GM10266 (cell line): ENCODE measurements at regions not wholly inside any gene's neighbourhood (a gene's known extent, or its start where the extent isn't known, plus 50 kb on each side); places are given as distances from the start of the nearest gene placed in this dataset.

Experiments used
- DNase-seq: peaks from one replicate; pipeline ENCODE4 v3.0.0; 2012; ENCODE audit errors: extremely low spot score
- CTCF ChIP-seq: IDR thresholded peaks from 2 replicates; pipeline ENCODE4 v1.5.1; 2012; ENCODE audit warnings: mild to moderate bottlenecking, low read depth; ENCODE audit not compliant: control insufficient read depth, insufficient read depth; ENCODE audit errors: missing control alignments

- no peak for TF ChIP-seq CTCF
- no peak for DNase-seq
Measured at GRCh38 chr7:132672200-132672990, 96.1 kb upstream of the PLXNA4 start.

DNA sequence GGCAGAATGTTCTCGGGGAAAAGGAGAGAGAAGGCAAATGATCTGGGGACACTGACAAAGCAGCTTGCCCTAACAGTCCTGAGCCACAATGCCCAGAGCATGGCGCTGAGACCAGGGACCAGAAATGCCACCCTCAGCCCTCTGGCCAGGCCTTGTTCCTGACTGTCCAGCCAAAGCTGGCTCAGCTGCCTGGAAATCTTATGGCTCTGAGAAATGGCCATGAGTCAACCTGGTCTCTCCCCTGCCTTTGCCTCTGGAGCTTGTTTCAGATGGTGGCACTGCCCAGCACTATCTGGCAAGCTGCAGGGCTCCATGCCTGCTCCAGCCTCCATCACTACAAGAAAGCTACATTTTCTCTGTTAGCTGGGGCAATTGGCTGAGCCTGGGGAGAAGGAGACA lies 90.5 kb upstream of the PLXNA4 start:
- no peak for TF ChIP-seq CTCF
- no peak for DNase-seq

- no peak for DNase-seq
- no peak for TF ChIP-seq CTCF
Measured at GRCh38 chr7:132666071-132666773, 90.0 kb upstream of the PLXNA4 start.

DNA sequence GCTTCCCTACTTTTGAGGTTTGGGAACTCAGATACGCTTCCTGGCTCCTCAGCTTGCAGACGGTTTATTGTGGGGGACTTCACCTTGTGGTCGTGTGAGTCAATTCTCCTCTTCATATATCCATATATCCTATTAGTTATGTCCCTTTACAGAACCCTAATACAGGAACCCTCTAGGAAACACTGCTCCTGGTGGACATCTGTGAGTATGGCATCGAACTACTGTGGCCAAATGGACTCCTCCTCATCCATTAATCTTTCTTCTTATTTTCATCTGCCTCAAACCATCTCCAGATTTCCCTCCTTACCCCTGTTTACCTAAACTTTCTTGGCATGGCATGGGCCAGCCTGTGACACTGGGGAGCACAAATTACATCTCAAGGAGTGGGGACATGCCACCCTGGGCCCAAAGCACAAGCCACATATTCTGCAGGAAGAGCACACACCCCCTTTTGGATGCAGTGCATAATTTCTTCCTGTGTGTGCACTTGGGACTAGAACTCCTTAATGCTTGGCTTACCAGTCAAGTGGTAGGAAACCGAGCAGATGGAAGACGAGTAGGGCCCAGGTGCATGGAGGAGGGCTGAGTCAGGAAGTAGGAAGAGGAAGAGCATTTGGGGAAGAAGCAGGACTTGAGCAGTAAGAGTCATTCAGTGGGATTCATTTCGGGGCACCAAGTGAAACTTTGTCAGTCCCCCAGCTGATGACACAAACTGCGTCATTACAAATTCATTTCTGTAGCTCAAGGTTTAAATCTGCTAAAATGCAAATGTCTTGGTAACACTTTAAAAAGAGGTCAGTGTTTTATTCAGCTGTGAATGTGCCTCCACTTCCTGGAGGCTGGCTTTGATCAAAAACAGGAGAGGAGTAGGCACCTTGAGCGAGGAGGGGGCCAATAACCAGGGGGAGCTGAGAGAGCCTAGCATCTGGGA lies 80.8 kb upstream of the PLXNA4 start:
- peak; percentile 27 for TF ChIP-seq CTCF
- peak; percentile 18 for DNase-seq

DNA sequence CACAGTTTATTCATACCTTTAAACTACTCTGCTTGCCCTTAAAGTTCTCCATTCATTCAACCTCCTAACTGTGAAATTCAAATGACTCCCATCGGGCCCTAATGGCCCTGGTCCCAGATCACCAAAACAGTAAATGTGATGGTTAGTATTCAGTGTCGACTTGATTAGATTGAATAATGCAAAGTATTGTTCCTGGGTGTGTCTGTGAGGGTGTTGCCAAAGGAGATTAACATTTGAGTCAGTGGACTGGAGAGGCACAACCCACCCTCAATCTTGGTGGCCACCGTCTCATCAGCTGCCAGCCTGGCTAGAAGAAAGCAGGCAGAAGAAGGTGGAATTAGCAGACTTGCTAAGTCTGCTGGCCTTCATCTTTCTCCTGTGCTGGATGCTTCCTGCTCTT lies 80.1 kb upstream of the PLXNA4 start:
- no peak for DNase-seq
- TF ChIP-seq CTCF, result no peak

DNA sequence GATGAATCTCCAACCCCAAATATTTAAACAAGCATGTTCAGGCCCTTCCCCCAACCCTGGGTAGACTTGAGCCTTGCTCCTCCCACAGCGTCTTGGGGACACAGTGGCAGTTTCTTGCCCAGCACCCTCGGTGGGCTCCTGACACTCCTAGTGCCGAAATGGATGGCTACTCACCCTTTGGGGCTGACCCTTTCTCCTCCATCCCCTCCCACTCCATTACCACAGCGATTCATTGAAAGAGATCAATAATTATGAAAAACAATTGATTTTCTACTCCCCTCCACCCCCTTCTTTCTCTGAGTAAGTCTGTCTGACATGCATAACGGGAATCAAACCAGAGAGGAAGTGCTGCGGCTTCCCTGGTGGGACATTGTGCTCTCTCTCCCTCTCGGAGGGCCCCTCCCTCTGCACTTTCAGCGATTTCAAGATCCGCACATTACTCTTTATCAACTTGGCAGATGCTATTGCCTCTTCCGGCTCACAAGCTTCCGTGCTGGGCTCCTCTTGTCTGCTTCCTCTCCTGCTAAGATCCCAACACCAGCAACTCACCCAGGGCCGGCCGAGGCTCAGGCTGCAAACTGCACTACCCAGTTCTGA lies 79.0 kb upstream of the PLXNA4 start:
- DNase-seq, result peak; percentile 14
- TF ChIP-seq CTCF, result no peak
